ENCODE measurements at regions not wholly inside any gene's neighbourhood (a gene's known extent, or its start where the extent isn't known, plus 50 kb on each side); places are given as distances from the start of the nearest gene placed in this dataset.
"Not testable (repeated sequence)": the region's sequence is repeated elsewhere in the genome, so short reads cannot be mapped to it uniquely, and the experiment has no call there.

- DNase-seq = no peak
Observed at GRCh38 chrX:124239324-124239723, 93.1 kb upstream of the TEX13D start.

- no peak for DNase-seq
Observed at GRCh38 chrX:124239911-124240310, 92.5 kb upstream of the TEX13D start.

GRCh38 chrX:124240422-124240821 lies 92.0 kb upstream of the TEX13D start:
- no peak for DNase-seq

- DNase-seq = no peak
Observed at GRCh38 chrX:124242131-124242530, 90.3 kb upstream of the TEX13D start.

GRCh38 chrX:124249345-124249744 lies 83.1 kb upstream of the TEX13D start:
- DNase-seq = no peak

GRCh38 chrX:124250835-124251437 lies 81.5 kb upstream of the TEX13D start:
- no peak for DNase-seq

- no peak for DNase-seq
Observed at GRCh38 chrX:124254611-124255010, 77.8 kb upstream of the TEX13D start.

- no peak for DNase-seq
Observed at GRCh38 chrX:124256216-124256615, 76.2 kb upstream of the TEX13D start.

GRCh38 chrX:124256629-124257380 lies 75.7 kb upstream of the TEX13D start:
- DNase-seq = no peak

- DNase-seq = no peak
Observed at GRCh38 chrX:124257924-124258702, 74.3 kb upstream of the TEX13D start.

GRCh38 chrX:124260845-124261244 lies 71.6 kb upstream of the TEX13D start:
- DNase-seq = no peak

- DNase-seq = no peak
Observed at GRCh38 chrX:124263743-124264142, 68.7 kb upstream of the TEX13D start.

- DNase-seq = no peak
Observed at GRCh38 chrX:124268099-124268498, 64.4 kb upstream of the TEX13D start.

GRCh38 chrX:124269881-124270280 lies 62.6 kb upstream of the TEX13D start:
- no peak for DNase-seq

GRCh38 chrX:124271599-124271998 lies 60.9 kb upstream of the TEX13D start:
- not testable (repeated sequence) for DNase-seq

- no peak for DNase-seq
Observed at GRCh38 chrX:124272370-124272982, 60.0 kb upstream of the TEX13D start.

- DNase-seq = no peak
Observed at GRCh38 chrX:124274438-124275181, 57.9 kb upstream of the TEX13D start.

GRCh38 chrX:124275182-124275894 lies 57.1 kb upstream of the TEX13D start:
- no peak for DNase-seq

- no peak for DNase-seq
Observed at GRCh38 chrX:124280294-124280902, 52.1 kb upstream of the TEX13D start.

- DNase-seq = no peak
Observed at GRCh38 chrX:124282580-124282979, 49.9 kb upstream of the TEX13D start.
